Duodenal mucosa (tissue), 2 donors: ENCODE measurements at regions not wholly inside any gene's neighbourhood (a gene's known extent, or its start where the extent isn't known, plus 50 kb on each side); places are given as distances from the start of the nearest gene placed in this dataset.

Experiments used
- H3K27ac ChIP-seq: one replicate; pipeline ENCODE4 v1.7.0; 2013; ENCODE audit warnings: low read depth, low read length
- H3K27me3 ChIP-seq, 2 donors: one replicate each; pipeline ENCODE4 v1.7.0; 2013; ENCODE audit warnings: low read length in 2 of 2, control low read depth in 1 of 2; ENCODE audit not compliant: insufficient read depth in 2 of 2, control insufficient read depth in 1 of 2
- H3K36me3 ChIP-seq, 2 donors: one replicate each; pipeline ENCODE4 v1.7.0; 2013; ENCODE audit warnings: low read length in 2 of 2, control low read depth in 1 of 2; ENCODE audit not compliant: insufficient read depth in 2 of 2, control insufficient read depth in 1 of 2
- H3K4me1 ChIP-seq, 2 donors: one replicate each; pipeline ENCODE4 v1.7.0; 2013; ENCODE audit warnings: low read length in 2 of 2, control low read depth in 1 of 2; ENCODE audit not compliant: insufficient read depth in 2 of 2, control insufficient read depth in 1 of 2
- H3K4me3 ChIP-seq, 2 donors: one replicate each; pipeline ENCODE4 v1.7.0; 2013; ENCODE audit warnings: low read length in 2 of 2, low read depth in 1 of 2
- H3K9ac ChIP-seq, 2 donors: one replicate each; pipeline ENCODE4 v1.7.0; 2013; ENCODE audit warnings: low read length in 2 of 2, low read depth in 1 of 2
- H3K9me3 ChIP-seq, 2 donors: one replicate each; pipeline ENCODE4 v1.7.0; 2013; ENCODE audit warnings: low read length in 2 of 2, control low read depth in 1 of 2; ENCODE audit not compliant: control insufficient read depth in 1 of 2

- Histone ChIP-seq H3K9ac (peak overlapping the region in 1 of 2 donors; percentile 29), H3K36me3 (peaks cover 0 to 27% of the 10 kb centered on the region in 2 donors), H3K27ac (no peak overlapping the region), H3K4me1 (peaks cover 22 to 50% of the 10 kb centered on the region in 2 donors), H3K4me3 (no peak overlapping the region), H3K27me3 (no peaks in the 10 kb centered on the region), H3K9me3 (no peaks in the 10 kb centered on the region)
These were observed 265.3 kb downstream of the SEC14L1 start for GRCh38 chr17:77405867-77406732.

DNA sequence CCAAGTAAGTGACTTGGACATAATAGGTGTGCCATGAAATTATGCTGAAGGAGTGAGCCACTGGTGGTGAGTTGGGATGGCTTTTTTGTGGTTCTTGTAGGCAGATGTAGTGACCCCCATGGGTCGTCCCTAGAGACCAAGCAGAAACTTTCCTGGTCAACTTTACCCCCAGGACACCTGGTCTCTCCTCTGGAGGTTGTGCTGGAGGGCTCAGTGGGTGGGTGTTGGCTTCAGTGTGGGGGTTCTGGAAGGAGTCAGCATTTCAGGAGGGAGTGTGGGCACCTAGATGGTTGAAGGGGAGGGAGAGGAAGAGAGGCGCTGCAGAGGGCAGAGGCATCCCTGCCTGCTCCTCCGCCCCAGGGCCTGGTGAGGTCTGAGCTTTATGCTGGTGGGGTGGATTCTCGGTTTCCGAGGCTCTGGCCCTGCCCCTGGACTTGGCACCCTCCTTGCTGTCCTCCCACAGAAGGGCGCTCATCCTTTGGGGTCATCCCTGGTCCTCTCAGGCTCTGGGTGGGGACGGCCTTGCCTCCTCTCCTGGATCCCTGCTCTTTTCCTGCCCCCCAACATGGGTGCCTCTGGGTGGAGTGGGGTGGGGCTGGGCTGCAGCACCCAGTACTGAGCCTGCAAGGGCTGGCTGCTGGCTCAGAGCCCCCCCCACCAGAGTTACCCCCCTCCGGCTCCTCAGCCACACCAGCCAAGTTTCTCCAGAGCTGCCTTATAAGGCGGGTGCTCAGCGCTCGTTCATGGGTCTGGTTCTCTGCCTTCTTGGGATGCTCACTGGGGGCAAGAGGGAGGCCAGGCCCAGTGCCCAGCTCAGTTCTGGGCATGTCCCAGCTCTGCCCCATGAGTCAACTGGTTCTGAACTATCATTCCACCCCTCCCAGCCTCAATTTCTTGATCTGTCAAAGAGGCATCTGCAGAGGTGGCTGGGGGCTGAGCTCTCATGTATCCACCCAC lies 266.8 kb downstream of the SEC14L1 start:
- no peak overlapping the region for H3K4me3 ChIP-seq
- H3K4me1 ChIP-seq: peaks cover 22 to 49% of the 10 kb centered on the region in 2 donors
- H3K9me3 ChIP-seq: no peaks in the 10 kb centered on the region
- H3K27me3 ChIP-seq: no peaks in the 10 kb centered on the region
- H3K9ac ChIP-seq: no peak overlapping the region
- H3K27ac ChIP-seq: peak overlapping the region; percentile 8
- peaks cover 0 to 21% of the 10 kb centered on the region in 2 donors for H3K36me3 ChIP-seq

- Histone ChIP-seq H3K4me1 (peaks cover 22 to 49% of the 10 kb centered on the region in 2 donors), H3K9ac (no peak overlapping the region), H3K9me3 (no peaks in the 10 kb centered on the region), H3K36me3 (peaks cover 0 to 15% of the 10 kb centered on the region in 2 donors), H3K27ac (peak overlapping the region; percentile 8), H3K4me3 (no peak overlapping the region), H3K27me3 (no peaks in the 10 kb centered on the region)
These were observed 267.5 kb downstream of the SEC14L1 start for GRCh38 chr17:77408284-77408683.

- peaks cover 0 to 7% of the 10 kb centered on the region in 2 donors for H3K36me3 ChIP-seq
- peak overlapping the region; percentile 50 for H3K27ac ChIP-seq
- no peak overlapping the region for H3K9ac ChIP-seq
- H3K4me3 ChIP-seq: no peak overlapping the region
- H3K4me1 ChIP-seq: peaks cover 22 to 47% of the 10 kb centered on the region in 2 donors
- no peaks in the 10 kb centered on the region for H3K9me3 ChIP-seq
- no peaks in the 10 kb centered on the region for H3K27me3 ChIP-seq
These were observed 268.8 kb downstream of the SEC14L1 start for GRCh38 chr17:77409282-77410161.

DNA sequence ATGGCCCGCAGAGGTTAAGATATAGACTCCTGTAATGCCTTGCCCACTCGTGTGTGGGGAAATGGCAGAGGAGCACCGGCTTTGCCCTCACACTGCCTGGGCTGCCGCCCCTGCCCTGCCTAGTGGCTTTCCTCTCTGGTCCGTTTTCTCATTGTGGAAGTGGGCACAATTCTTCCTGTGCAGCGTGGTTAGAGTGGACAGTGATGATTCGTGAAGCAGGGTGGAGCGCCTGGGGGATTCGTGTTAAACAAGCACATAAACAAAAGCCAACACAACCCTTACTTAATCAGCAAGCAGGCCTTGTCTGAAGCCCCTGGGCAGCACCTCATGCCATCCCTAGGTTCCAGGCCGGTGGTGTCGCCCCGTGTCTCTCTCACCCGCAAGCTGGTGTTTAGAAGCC lies 269.7 kb downstream of the SEC14L1 start:
- no peak overlapping the region for H3K4me3 ChIP-seq
- H3K4me1 ChIP-seq: peaks cover 16 to 38% of the 10 kb centered on the region in 2 donors
- H3K9ac ChIP-seq: no peak overlapping the region
- H3K9me3 ChIP-seq: no peaks in the 10 kb centered on the region
- H3K27me3 ChIP-seq: no peaks in the 10 kb centered on the region
- peaks cover 0 to 5% of the 10 kb centered on the region in 2 donors for H3K36me3 ChIP-seq
- H3K27ac ChIP-seq: no peak overlapping the region

GRCh38 chr17:77414811-77415400 lies 274.1 kb downstream of the SEC14L1 start:
- no peak overlapping the region for H3K27ac ChIP-seq
- no peak overlapping the region for H3K4me3 ChIP-seq
- H3K9ac ChIP-seq: no peak overlapping the region
- peaks cover 0 to 16% of the 10 kb centered on the region in 2 donors for H3K4me1 ChIP-seq
- peaks cover 4 to 21% of the 10 kb centered on the region in 2 donors for H3K36me3 ChIP-seq
- H3K9me3 ChIP-seq: no peaks in the 10 kb centered on the region
- H3K27me3 ChIP-seq: no peaks in the 10 kb centered on the region

DNA sequence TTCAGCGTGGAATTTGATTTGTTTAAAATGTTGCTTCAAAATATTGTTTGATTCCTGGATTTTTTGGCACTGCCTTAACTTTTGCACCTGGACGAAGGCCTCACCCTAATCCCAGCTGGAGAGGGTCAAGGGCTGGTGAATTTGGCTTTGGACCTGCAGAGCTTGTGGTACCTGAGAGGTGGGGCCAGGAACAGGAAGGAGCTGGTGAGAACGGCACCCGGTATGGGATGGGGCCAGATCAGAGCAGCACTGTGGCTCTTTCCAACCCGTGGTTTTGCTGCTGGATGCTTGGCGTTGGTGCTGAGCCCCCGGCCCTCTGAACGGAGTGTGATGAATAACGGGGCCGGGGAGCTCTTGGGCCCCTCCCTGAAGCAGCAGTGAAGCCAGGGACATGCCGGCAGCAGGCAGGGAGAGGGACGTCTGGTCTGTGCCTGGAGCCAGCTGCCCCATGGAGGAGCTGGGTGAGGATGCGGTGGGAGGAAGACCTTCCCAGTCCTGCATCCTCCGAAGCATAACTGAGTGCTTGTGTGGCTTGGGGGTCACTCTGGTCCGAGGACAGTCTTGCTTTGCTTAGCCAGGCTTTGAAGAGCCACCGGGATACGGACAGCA lies 275.4 kb downstream of the SEC14L1 start:
- Histone ChIP-seq H3K27me3 (no peaks in the 10 kb centered on the region), H3K9me3 (no peaks in the 10 kb centered on the region), H3K27ac (no peak overlapping the region), H3K36me3 (peaks cover 4 to 16% of the 10 kb centered on the region in 2 donors), H3K4me1 (peaks cover 10 to 21% of the 10 kb centered on the region in 2 donors), H3K4me3 (no peak overlapping the region), H3K9ac (no peak overlapping the region)

DNA sequence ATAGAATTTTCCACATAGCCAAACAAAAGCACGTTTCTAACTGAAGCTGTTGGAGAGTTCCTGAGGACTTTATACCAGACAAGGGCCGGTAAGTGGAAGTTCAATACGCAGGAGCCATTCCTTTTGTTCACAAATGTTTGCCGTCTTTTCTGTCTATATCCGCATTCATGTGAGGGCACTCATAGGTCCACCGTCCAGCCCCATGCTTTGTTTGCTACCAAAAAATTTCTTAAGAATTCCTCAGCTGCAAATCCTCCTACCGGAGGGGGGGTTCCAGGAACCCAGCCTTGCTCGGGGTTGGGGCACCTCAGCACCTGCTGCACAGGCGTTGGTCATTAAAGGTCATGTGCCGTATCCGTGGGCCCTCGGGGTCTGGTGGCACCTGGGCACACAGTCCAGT lies 276.8 kb downstream of the SEC14L1 start:
- Histone ChIP-seq H3K4me3 (no peak overlapping the region), H3K27ac (no peak overlapping the region), H3K36me3 (peaks cover 4 to 16% of the 10 kb centered on the region in 2 donors), H3K9ac (no peak overlapping the region), H3K27me3 (no peaks in the 10 kb centered on the region), H3K9me3 (no peaks in the 10 kb centered on the region), H3K4me1 (peaks cover 15 to 31% of the 10 kb centered on the region in 2 donors)

DNA sequence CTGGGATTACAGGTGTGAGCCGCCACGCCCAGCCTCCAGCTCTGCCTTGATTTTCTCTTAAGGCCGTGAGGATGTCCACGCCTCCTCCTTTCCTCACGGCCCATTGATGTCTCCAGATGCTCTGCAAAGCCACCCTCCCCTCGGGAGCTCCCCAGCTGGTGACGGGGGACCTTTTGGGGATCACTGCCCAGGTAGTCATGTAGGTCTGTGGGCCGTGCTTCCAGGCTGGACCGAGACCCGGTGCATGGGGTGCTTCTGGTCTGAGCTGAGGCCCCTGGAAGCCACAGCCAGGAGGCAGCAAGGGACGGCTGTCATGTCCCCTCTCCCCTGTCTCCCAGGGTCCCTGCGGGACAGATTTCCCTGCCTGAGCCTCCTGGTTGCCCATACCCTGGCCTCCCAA lies 277.8 kb downstream of the SEC14L1 start:
- no peak overlapping the region for H3K4me3 ChIP-seq
- no peak overlapping the region for H3K9ac ChIP-seq
- no peaks in the 10 kb centered on the region for H3K9me3 ChIP-seq
- peaks cover 4 to 16% of the 10 kb centered on the region in 2 donors for H3K36me3 ChIP-seq
- H3K27me3 ChIP-seq: no peaks in the 10 kb centered on the region
- peaks cover 15 to 34% of the 10 kb centered on the region in 2 donors for H3K4me1 ChIP-seq
- no peak overlapping the region for H3K27ac ChIP-seq
